ENCODE measurements at regions not wholly inside any gene's neighbourhood (a gene's known extent, or its start where the extent isn't known, plus 50 kb on each side); places are given as distances from the start of the nearest gene placed in this dataset.
"Not testable (repeated sequence)": the region's sequence is repeated elsewhere in the genome, so short reads cannot be mapped to it uniquely, and the experiment has no call there.

DNA sequence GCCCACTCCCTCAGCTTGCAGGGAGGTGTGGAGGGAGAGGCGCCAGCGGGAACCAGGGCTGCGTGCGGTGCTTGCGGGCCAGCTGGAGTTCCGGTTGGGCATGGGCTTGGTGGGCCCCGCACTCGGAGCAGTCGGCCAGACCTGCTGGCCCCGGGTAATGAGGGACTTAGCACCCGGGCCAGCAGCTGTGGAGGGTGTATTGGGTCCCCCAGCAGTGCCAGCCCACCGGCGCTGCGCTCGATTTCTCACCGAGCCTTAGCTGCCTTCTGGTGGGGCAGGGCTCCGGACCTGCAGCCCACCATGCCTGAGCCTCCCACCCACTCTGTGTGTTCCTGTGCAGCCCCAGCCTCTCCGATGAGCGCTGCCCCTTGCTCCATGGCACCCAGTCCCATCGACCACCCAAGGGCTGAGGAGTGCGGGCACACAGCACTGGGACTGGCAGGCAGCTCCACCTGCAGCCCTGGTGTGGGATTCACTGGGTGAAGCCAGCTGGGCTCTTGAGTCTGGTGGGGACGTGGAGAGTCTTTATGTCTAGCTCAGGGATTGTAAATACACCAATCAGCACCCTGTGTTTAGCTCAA, 254.0 kb downstream of the DSC3 start:
- not testable (repeated sequence) for H3K36me3 Mint-ChIP-seq (ENCODE audit: low read depth); H3K4me3 Mint-ChIP-seq; H3K4me1 Mint-ChIP-seq (ENCODE audit: low read depth); H3K27ac Mint-ChIP-seq; H3K27me3 Mint-ChIP-seq; DNase-seq
- peaks cover 14% of the 10 kb centered on the region for H3K9me3 Mint-ChIP-seq

GRCh38 chr18:30787410-30787809, 255.1 kb downstream of the DSC3 start:
- peaks cover 14% of the 10 kb centered on the region for H3K9me3 Mint-ChIP-seq
- DNase-seq, result no peak
- no peaks in the 10 kb centered on the region for H3K27me3 Mint-ChIP-seq
- no peaks in the 10 kb centered on the region for H3K36me3 Mint-ChIP-seq (ENCODE audit: low read depth)
- no peak overlapping the region for H3K27ac Mint-ChIP-seq
- no peaks in the 10 kb centered on the region for H3K4me1 Mint-ChIP-seq (ENCODE audit: low read depth)
- H3K4me3 Mint-ChIP-seq, result no peak overlapping the region

DNA sequence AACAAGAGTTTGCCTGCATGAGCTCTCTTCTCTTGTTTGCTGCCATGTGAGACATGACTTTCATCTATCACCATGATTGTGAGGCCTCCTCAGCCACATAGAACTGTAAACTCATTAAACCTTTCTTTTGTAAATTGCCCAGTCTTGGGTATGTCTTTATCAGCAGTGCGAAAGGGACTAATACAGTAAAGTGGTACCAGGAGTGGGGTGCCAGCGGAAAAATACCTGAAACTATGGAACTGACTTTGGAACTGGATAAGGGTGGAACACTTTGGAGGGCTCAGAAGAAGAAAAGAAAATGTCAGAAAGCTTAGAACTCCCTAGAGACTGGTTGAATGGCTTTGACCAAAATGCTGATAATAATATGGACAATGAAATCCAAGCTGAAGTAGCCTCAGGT, 260.9 kb downstream of the DSC3 start:
- no peak overlapping the region for H3K4me3 Mint-ChIP-seq
- H3K36me3 Mint-ChIP-seq (ENCODE audit: low read depth), result no peaks in the 10 kb centered on the region
- DNase-seq, result no peak
- no peaks in the 10 kb centered on the region for H3K4me1 Mint-ChIP-seq (ENCODE audit: low read depth)
- no peak overlapping the region for H3K27ac Mint-ChIP-seq
- no peaks in the 10 kb centered on the region for H3K27me3 Mint-ChIP-seq
- H3K9me3 Mint-ChIP-seq, result peaks cover 16% of the 10 kb centered on the region

DNA sequence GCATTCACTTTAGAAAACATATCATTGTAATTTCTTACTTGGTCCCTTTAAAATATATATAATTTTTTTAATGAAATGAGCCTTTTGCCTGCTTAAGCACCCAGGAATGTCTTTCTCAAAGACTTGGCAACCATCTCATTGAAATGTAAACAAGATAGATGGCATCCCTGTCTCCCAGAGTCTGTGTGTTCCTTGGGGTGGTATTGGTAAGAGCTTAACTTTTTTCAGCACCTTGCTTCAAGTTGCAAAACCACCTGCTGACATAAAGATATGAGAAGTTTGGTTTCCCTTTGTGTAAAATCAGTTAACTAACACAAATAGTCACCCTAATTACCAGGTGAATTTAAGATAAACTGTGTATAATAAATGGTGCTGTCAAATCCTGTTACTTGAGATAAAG, 266.9 kb downstream of the DSC3 start:
- peaks cover 15% of the 10 kb centered on the region for H3K9me3 Mint-ChIP-seq
- H3K27ac Mint-ChIP-seq, result no peak overlapping the region
- no peak for DNase-seq
- H3K4me3 Mint-ChIP-seq, result no peak overlapping the region
- no peaks in the 10 kb centered on the region for H3K27me3 Mint-ChIP-seq
- H3K36me3 Mint-ChIP-seq (ENCODE audit: low read depth), result no peaks in the 10 kb centered on the region
- no peaks in the 10 kb centered on the region for H3K4me1 Mint-ChIP-seq (ENCODE audit: low read depth)

- H3K36me3 Mint-ChIP-seq (ENCODE audit: low read depth); DNase-seq; H3K4me3 Mint-ChIP-seq; H3K27me3 Mint-ChIP-seq; H3K27ac Mint-ChIP-seq; H3K4me1 Mint-ChIP-seq (ENCODE audit: low read depth): not testable (repeated sequence)
- H3K9me3 Mint-ChIP-seq, result peaks cover 12% of the 10 kb centered on the region
Observed at GRCh38 chr18:30772170-30772569, 270.4 kb downstream of the DSC3 start.

DNA sequence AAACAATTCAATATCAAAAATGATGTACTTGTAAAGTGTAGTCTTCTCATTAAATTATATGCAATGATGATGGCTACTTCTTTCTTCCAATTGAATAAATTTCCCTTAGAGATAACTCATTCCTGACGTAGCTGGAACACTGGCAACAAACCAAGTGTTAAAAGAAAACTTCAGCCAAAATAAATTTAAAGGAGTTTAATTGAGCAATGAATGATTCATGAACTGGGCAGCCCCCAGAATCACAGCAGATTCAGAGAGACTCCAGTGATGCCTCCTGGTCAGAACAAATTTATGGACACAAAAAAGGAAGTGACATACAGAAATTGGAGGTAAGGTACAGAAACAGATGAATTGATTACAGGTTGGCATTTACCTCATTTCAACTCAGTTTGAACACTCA, 276.5 kb downstream of the DSC3 start:
- no peaks in the 10 kb centered on the region for H3K27me3 Mint-ChIP-seq
- H3K4me3 Mint-ChIP-seq, result no peak overlapping the region
- DNase-seq, result no peak
- no peaks in the 10 kb centered on the region for H3K36me3 Mint-ChIP-seq (ENCODE audit: low read depth)
- no peak overlapping the region for H3K27ac Mint-ChIP-seq
- peaks cover under 1% of the 10 kb centered on the region for H3K9me3 Mint-ChIP-seq
- H3K4me1 Mint-ChIP-seq (ENCODE audit: low read depth), result no peaks in the 10 kb centered on the region

DNA sequence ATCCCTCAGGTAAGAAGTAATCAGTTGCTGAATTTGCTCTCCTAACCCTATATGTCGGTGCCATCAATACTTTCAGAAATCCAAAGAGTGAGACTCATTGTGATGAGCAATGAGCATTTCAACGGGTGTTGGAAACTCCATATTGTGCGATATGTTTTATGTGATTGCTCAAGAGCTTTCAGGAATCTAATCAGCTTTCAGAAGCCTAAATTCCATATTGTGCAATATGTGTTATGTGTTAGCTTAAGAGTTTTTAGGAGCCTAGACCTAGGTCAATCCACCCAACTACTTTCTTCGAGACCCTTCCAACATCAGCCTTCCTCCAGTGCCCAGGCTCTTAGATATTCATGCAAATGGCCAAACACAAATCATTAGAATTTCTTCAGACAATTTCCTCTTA, 277.3 kb downstream of the DSC3 start:
- Mint-ChIP-seq H3K27ac (no peak overlapping the region), H3K36me3 (ENCODE audit: low read depth) (no peaks in the 10 kb centered on the region), H3K4me3 (no peak overlapping the region), H3K4me1 (ENCODE audit: low read depth) (no peaks in the 10 kb centered on the region), H3K27me3 (no peaks in the 10 kb centered on the region), H3K9me3 (no peaks in the 10 kb centered on the region)
- DNase-seq, result no peak

DNA sequence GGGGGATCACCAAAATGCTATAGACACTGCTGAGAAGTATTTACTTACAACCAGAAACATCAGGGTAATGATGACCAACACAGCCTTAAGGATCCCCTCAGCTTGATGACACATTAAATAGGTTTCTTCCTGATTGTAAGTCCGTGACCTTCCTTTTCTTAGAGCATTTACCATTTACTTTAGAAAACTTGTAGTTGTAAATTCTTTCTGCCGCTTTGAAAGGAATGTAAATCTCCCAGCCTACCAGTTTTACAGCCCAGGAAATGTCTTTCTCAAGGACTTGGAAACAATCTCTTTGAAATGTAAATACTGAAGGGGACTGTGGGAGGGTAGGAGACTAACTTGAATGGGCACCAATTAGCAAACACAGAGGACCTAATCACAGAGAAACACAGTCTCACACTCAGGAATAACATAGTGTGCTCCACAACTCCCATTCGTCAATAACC, 278.6 kb downstream of the DSC3 start:
- Mint-ChIP-seq H3K9me3 (no peaks in the 10 kb centered on the region), H3K4me1 (ENCODE audit: low read depth) (no peaks in the 10 kb centered on the region), H3K36me3 (ENCODE audit: low read depth) (no peaks in the 10 kb centered on the region)

DNA sequence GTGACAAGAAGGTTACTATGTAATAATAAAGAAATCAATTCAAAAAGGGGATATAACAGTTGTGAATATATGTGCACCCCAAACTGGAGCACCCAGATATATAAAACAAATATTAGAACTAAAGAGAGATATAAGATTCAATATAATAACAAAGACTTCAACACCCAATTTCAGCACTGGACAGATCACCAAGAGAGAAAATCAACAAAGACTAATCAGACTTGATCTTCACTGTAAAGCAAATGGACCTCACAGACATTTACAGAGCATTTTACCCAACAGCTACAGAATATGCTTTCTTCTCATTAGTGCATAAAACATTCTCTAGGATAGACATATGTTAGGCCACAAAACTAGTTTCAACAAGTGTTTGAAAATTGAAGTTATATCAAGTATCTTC, 287.7 kb downstream of the DSC3 start:
- Mint-ChIP-seq H3K9me3 (peaks cover 7% of the 10 kb centered on the region), H3K27ac (no peak overlapping the region), H3K36me3 (ENCODE audit: low read depth) (no peaks in the 10 kb centered on the region), H3K4me3 (no peak overlapping the region), H3K27me3 (no peaks in the 10 kb centered on the region), H3K4me1 (ENCODE audit: low read depth) (no peaks in the 10 kb centered on the region)
- no peak for DNase-seq

More for the DNA sequence above, 278.6 kb downstream of the DSC3 start:
- no peak for DNase-seq
- no peak overlapping the region for H3K27ac Mint-ChIP-seq
- H3K4me3 Mint-ChIP-seq, result no peak overlapping the region
- no peaks in the 10 kb centered on the region for H3K27me3 Mint-ChIP-seq

GRCh38 chr18:30748541-30748940, 294.0 kb downstream of the DSC3 start:
- no peak for DNase-seq
- Mint-ChIP-seq H3K9me3 (peaks cover 13% of the 10 kb centered on the region), H3K4me3 (no peak overlapping the region), H3K4me1 (ENCODE audit: low read depth) (no peaks in the 10 kb centered on the region), H3K27me3 (no peaks in the 10 kb centered on the region), H3K36me3 (ENCODE audit: low read depth) (no peaks in the 10 kb centered on the region), H3K27ac (no peak overlapping the region)

DNA sequence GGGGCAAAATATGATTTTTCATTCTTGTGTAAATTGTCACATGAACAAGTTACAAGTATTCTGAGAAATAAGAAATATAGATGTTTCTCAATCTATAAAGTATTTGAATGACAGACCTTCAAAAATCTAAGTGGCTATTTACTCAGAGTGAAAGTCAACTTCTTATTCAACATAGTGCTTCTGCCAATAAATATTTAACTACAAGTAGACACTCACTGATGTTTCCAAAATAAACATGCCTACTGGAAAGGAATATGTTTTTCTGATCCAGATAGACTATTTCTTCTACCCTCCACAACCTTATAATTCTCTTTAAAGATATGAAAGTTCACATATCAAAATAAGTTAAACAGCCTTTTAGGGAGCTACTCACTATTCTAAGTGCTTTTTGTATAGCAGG, 296.3 kb downstream of the DSC3 start:
- Mint-ChIP-seq H3K27me3 (no peaks in the 10 kb centered on the region), H3K27ac (no peak overlapping the region), H3K36me3 (ENCODE audit: low read depth) (no peaks in the 10 kb centered on the region), H3K9me3 (peaks cover 15% of the 10 kb centered on the region), H3K4me3 (no peak overlapping the region), H3K4me1 (ENCODE audit: low read depth) (no peaks in the 10 kb centered on the region)
- DNase-seq, result no peak

- H3K4me1 Mint-ChIP-seq (ENCODE audit: low read depth), result no peaks in the 10 kb centered on the region
- H3K36me3 Mint-ChIP-seq (ENCODE audit: low read depth), result no peaks in the 10 kb centered on the region
- H3K9me3 Mint-ChIP-seq, result peaks cover 15% of the 10 kb centered on the region
- no peak overlapping the region for H3K4me3 Mint-ChIP-seq
- DNase-seq, result no peak
- no peak overlapping the region for H3K27ac Mint-ChIP-seq
- H3K27me3 Mint-ChIP-seq, result no peaks in the 10 kb centered on the region
Observed at GRCh38 chr18:30743033-30743432, 299.5 kb downstream of the DSC3 start.

GRCh38 chr18:30730915-30731314, 311.6 kb downstream of the DSC3 start:
- Mint-ChIP-seq H3K4me3 (no peak overlapping the region), H3K9me3 (peaks cover 42% of the 10 kb centered on the region), H3K4me1 (ENCODE audit: low read depth) (no peaks in the 10 kb centered on the region), H3K27ac (no peak overlapping the region), H3K36me3 (ENCODE audit: low read depth) (no peaks in the 10 kb centered on the region), H3K27me3 (no peaks in the 10 kb centered on the region)
- no peak for DNase-seq

DNA sequence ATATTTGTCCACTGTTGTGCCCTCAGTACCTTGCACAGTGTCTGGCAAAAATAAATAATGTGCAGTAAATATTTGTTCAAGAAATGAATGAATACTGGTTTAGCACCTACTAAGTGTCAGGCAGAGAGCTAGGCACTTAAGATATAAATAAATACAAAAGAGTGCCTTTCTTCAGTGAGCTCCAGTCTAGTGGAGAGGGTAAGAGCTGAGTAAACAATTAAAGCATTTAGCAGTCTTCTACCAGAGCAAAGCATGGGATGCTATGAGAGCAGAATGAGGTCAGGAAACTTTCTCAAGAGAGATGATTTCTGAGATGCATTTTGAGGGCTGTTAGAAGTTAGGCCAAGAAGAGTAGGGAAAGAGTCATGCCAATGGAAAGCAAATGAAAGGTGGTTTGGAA, 314.7 kb downstream of the DSC3 start:
- no peak for DNase-seq
- Mint-ChIP-seq H3K4me1 (ENCODE audit: low read depth) (no peaks in the 10 kb centered on the region), H3K4me3 (no peak overlapping the region), H3K27me3 (no peaks in the 10 kb centered on the region), H3K36me3 (ENCODE audit: low read depth) (no peaks in the 10 kb centered on the region), H3K27ac (no peak overlapping the region), H3K9me3 (peaks cover 23% of the 10 kb centered on the region)

DNA sequence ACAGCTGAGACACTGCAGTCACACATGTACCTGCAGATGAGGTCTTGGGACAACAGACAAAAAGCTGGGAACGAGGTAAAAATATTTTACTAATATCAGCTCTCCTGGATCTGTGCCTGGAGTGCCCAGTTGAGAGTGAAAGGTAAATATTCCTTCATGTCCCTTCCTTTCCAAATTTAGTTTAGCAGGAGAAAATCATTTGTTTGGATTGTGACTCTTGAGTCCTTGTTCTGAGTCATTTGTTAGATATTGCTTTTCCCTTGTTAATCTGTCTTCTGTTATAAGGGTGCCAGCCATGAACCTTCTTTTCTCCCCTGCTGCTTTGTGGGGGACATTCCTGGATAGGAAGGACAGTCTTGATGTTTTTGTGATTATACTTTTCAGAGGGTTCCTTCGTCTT, 329.2 kb downstream of the DSC3 start:
- H3K9me3 Mint-ChIP-seq, result peaks cover 19% of the 10 kb centered on the region
- H3K4me3 Mint-ChIP-seq, result no peak overlapping the region
- H3K36me3 Mint-ChIP-seq (ENCODE audit: low read depth), result no peaks in the 10 kb centered on the region
- H3K27me3 Mint-ChIP-seq, result no peaks in the 10 kb centered on the region
- H3K4me1 Mint-ChIP-seq (ENCODE audit: low read depth), result no peaks in the 10 kb centered on the region
- H3K27ac Mint-ChIP-seq, result no peak overlapping the region
- DNase-seq, result no peak

DNA sequence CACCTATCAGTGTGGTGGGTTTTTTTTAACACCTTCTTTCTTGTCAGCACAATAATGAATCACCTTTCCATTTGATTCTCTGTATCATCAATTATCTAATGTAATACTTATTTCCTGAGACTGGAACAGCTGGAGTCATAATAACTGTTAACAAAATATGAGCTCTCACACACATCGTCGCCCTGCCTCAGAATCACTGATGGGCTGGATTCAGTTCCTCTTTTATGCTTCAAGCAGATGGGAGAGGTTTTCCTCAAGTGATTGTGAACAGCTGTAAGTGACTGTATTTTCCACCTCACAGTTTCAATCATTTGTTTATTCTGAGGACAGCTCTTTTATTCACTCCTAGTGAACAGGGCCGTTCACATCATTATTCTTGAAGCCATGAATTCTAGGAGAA, 330.2 kb downstream of the DSC3 start:
- DNase-seq, result no peak
- H3K36me3 Mint-ChIP-seq (ENCODE audit: low read depth), result no peaks in the 10 kb centered on the region
- no peaks in the 10 kb centered on the region for H3K27me3 Mint-ChIP-seq
- peaks cover 16% of the 10 kb centered on the region for H3K9me3 Mint-ChIP-seq
- no peaks in the 10 kb centered on the region for H3K4me1 Mint-ChIP-seq (ENCODE audit: low read depth)
- no peak overlapping the region for H3K27ac Mint-ChIP-seq
- H3K4me3 Mint-ChIP-seq, result no peak overlapping the region
